GM21423 (cell line): ENCODE measurements at regions not wholly inside any gene's neighbourhood (a gene's known extent, or its start where the extent isn't known, plus 50 kb on each side); places are given as distances from the start of the nearest gene placed in this dataset.

Source experiments
- ATAC-seq: cut with Tn5 transposase; IDR thresholded peaks from one replicate; pipeline ENCODE4 v1.9.1; 2021; ENCODE audit warnings: mild to moderate bottlenecking, moderate library complexity; ENCODE audit not compliant: unreplicated experiment

- ATAC-seq: no peak
Observed at GRCh38 chr18:64208516-64208915, 59.6 kb upstream of the LINC00305 start.

GRCh38 chr18:64207820-64208219 lies 58.9 kb upstream of the LINC00305 start:
- no peak for ATAC-seq

- ATAC-seq: no peak
Observed at GRCh38 chr18:64203295-64203694, 54.4 kb upstream of the LINC00305 start.

GRCh38 chr18:64202863-64203262 lies 54.0 kb upstream of the LINC00305 start:
- no peak for ATAC-seq

GRCh38 chr18:64202210-64202836 lies 53.4 kb upstream of the LINC00305 start:
- ATAC-seq: no peak

GRCh38 chr18:64201781-64202180 lies 52.9 kb upstream of the LINC00305 start:
- no peak for ATAC-seq

GRCh38 chr18:64199581-64199980 lies 50.7 kb upstream of the LINC00305 start:
- ATAC-seq: no peak
